Keratinocyte (primary cell): ENCODE measurements at regions not wholly inside any gene's neighbourhood (a gene's known extent, or its start where the extent isn't known, plus 50 kb on each side); places are given as distances from the start of the nearest gene placed in this dataset.

Experiments
- CTCF ChIP-seq, 3 experiments: IDR thresholded peaks in 1 of 3; conservative IDR thresholded peaks in 1 of 3; optimal IDR thresholded peaks in 1 of 3; 2 replicates in 2 of 3; 3 replicates in 1 of 3; pipeline versions ENCODE3 to v1.5.1; 2011; ENCODE audit warnings: low read length in 3 of 3, mild to moderate bottlenecking in 3 of 3, moderate library complexity in 2 of 3, control low read depth in 1 of 3, inconsistent platforms in 1 of 3; ENCODE audit not compliant: insufficient read depth in 2 of 3; ENCODE audit errors: extremely low read depth in 1 of 3
- EZH2 ChIP-seq: IDR thresholded peaks from one replicate; pipeline ENCODE4 v1.6.1; 2012; ENCODE audit warnings: inconsistent platforms, mild to moderate bottlenecking, low read length, moderate library complexity

GRCh38 chr18:51382081-51382480 lies 184.6 kb upstream of the MEX3C start:
- TF ChIP-seq CTCF (optimal IDR thresholded peaks at IDR 0.05 in 1 of 3, IDR thresholded peaks at IDR 0.05 in 1 of 3, conservative IDR thresholded peaks at IDR 0.05 in 1 of 3; ENCODE audit: extremely low read depth in 1 of 3, insufficient read depth in 2 of 3, low read length in 3 of 3) (no peak), EZH2 (no peak)
